ENCODE measurements at regions not wholly inside any gene's neighbourhood (a gene's known extent, or its start where the extent isn't known, plus 50 kb on each side); places are given as distances from the start of the nearest gene placed in this dataset.
A peak's percentile ranks its signal among the peaks of the same experiment; 100 is the strongest.

- Histone ChIP-seq H3K36me3 (replicated peaks in 1 of 2) (no peaks in the 10 kb centered on the region), H3K9me3 (replicated peaks in 1 of 3) (no peaks in the 10 kb centered on the region), H3K27me3 (no peaks in the 10 kb centered on the region), H3K4me3 (no peak overlapping the region), H3K27ac (no peak overlapping the region), H3K4me1 (replicated peaks in 1 of 2) (no peaks in the 10 kb centered on the region)
- WGBS, 4 donors, result 68 to 74% (median 70%) methylated on average over 2 of the region's 2 CpGs
- intact Hi-C loops (cut with DNase I), result no loop called here
- no peak for DNase-seq
- no peak for TF ChIP-seq POLR2A (IDR thresholded peaks at IDR 0.05)
- TF ChIP-seq CTCF (IDR thresholded peaks at IDR 0.05), result no peak
Measured at GRCh38 chr4:45750721-45751120, 373.1 kb downstream of the GABRG1 start.

- intact Hi-C loops (cut with DNase I), result no loop called here
- WGBS, 4 donors, result 84 to 90% (median 85%) methylated on average over 3 of the region's 3 CpGs
- H3K4me3 ChIP-seq, result no peak overlapping the region
Measured at GRCh38 chr4:45745741-45746140, 378.1 kb downstream of the GABRG1 start.

GRCh38 chr4:45741897-45742296, 382.0 kb downstream of the GABRG1 start:
- Histone ChIP-seq H3K36me3 (replicated peaks in 1 of 2) (no peaks in the 10 kb centered on the region), H3K9me3 (replicated peaks in 1 of 3) (peaks cover 0 to 6% (median 0%) of the 10 kb centered on the region in 3 donors), H3K4me1 (replicated peaks in 1 of 2) (no peaks in the 10 kb centered on the region), H3K27me3 (no peaks in the 10 kb centered on the region), H3K4me3 (no peak overlapping the region), H3K27ac (no peak overlapping the region)
- intact Hi-C loops (cut with DNase I), result no loop called here
- WGBS, 4 donors, result 50 to 69% (median 59%) methylated on average over 1 of the region's 1 CpG
- peak in 4 of 6 experiments; percentile 11 to 31 (median 18) for TF ChIP-seq CTCF (IDR thresholded peaks at IDR 0.05)
- no peak for TF ChIP-seq POLR2A (IDR thresholded peaks at IDR 0.05)
- DNase-seq, result peak in 1 of 7 donors; percentile 2

More at GRCh38 chr4:45745741-45746140, 378.1 kb downstream of the GABRG1 start:
- Histone ChIP-seq H3K4me1 (replicated peaks in 1 of 2) (no peaks in the 10 kb centered on the region), H3K27ac (no peak overlapping the region), H3K27me3 (no peaks in the 10 kb centered on the region), H3K9me3 (replicated peaks in 1 of 3) (peaks cover 0 to 6% (median 0%) of the 10 kb centered on the region in 3 donors), H3K36me3 (replicated peaks in 1 of 2) (no peaks in the 10 kb centered on the region)
- DNase-seq, result no peak
- TF ChIP-seq POLR2A (IDR thresholded peaks at IDR 0.05), result no peak
- no peak for TF ChIP-seq CTCF (IDR thresholded peaks at IDR 0.05)

- intact Hi-C loops (cut with DNase I), result no loop called here
- Histone ChIP-seq H3K27ac (no peak overlapping the region), H3K4me1 (replicated peaks in 1 of 2) (no peaks in the 10 kb centered on the region), H3K9me3 (replicated peaks in 1 of 3) (no peaks in the 10 kb centered on the region), H3K27me3 (no peaks in the 10 kb centered on the region), H3K4me3 (no peak overlapping the region), H3K36me3 (replicated peaks in 1 of 2) (no peaks in the 10 kb centered on the region)
- TF ChIP-seq CTCF (IDR thresholded peaks at IDR 0.05), result no peak
- no peak for TF ChIP-seq POLR2A (IDR thresholded peaks at IDR 0.05)
- DNase-seq, result no peak
- WGBS, 4 donors, result 84 to 94% (median 90%) methylated on average over 1 of the region's 1 CpG
Measured at GRCh38 chr4:45732161-45732560, 391.7 kb downstream of the GABRG1 start.
